Adrenal gland (tissue), 5 donors: ENCODE measurements at regions not wholly inside any gene's neighbourhood (a gene's known extent, or its start where the extent isn't known, plus 50 kb on each side); places are given as distances from the start of the nearest gene placed in this dataset.

Experiments used
- CTCF ChIP-seq, 6 experiments: fragments of 450-650 bp in 4 of 6; fragments of 200-600 bp in 2 of 6; sonication (generic) in 1 of 6; IDR thresholded peaks; 1 replicate in 5 of 6; 2 replicates in 1 of 6; pipeline versions ENCODE4 v1.5.1 to v1.8.0; 2016 to 2021; ENCODE audit warnings: antibody characterized with exemption in 6 of 6, mild to moderate bottlenecking in 2 of 6, moderate library complexity in 1 of 6
- POLR2A ChIP-seq, 2 donors: fragments of 450-650 bp; IDR thresholded peaks; one replicate each; pipeline ENCODE4 v1.6.1; 2017; ENCODE audit warnings: antibody characterized with exemption in 2 of 2, mild to moderate bottlenecking in 2 of 2, moderate library complexity in 1 of 2
- donor health status: DM: no; HTN: no; CAD: no.

- no peak for TF ChIP-seq CTCF (IDR thresholded peaks at IDR 0.05)
- TF ChIP-seq POLR2A (IDR thresholded peaks at IDR 0.05): no peak
Measured at GRCh38 chr4:156168288-156168687, 214.6 kb upstream of the CTSO start.
